HCT116 (cell line): ENCODE measurements at regions not wholly inside any gene's neighbourhood (a gene's known extent, or its start where the extent isn't known, plus 50 kb on each side); places are given as distances from the start of the nearest gene placed in this dataset.
A peak's percentile ranks its signal among the peaks of the same experiment; 100 is the strongest.

Experiments
- ATAC-seq: fragments of 200-7000 bp; cut with Tn5 transposase; 2 replicates; pipeline ENCODE4 v1.9.1; 2020; ENCODE audit warnings: mild to moderate bottlenecking, moderate library complexity
- BruUV-seq: library from RNA; stranded (reverse); fragments of 400-500 nt; replicated peaks from 2 replicates; lab custom pipeline; 2021; lab: Mats Ljungman, UMichigan
- CTCF ChIA-PET: fragments of 300-600 bp; sonication (Branson Sonifier 250); formaldehyde crosslinking; loops from one replicate; lab custom pipeline; 2021; ENCODE audit warnings: antibody characterized with exemption; lab: Charles Lee
- POLR2A ChIA-PET: fragments of 300-600, 350-600 bp; sonication (Branson Sonifier 250); formaldehyde crosslinking; loops from one replicate; lab custom pipeline; 2021; ENCODE audit warnings: antibody characterized with exemption; lab: Charles Lee
- RAD21 ChIA-PET, 2 experiments: fragments of 300-600 bp; sonication (Branson Sonifier 250); formaldehyde crosslinking; loops; one replicate each; lab custom pipeline; 2023; ENCODE audit warnings: low total read pairs in 2 of 2; ENCODE audit not compliant: uncharacterized antibody in 2 of 2, unreplicated experiment in 2 of 2, low non-redundant PET in 1 of 2; lab: Charles Lee
- DNase-seq: peaks from one replicate; pipeline ENCODE4 v3.0.0-alpha.2; 2010; ENCODE audit warnings: low read depth, low spot score
- H2AFZ ChIP-seq: fragments of 200-600 bp; shearing (Covaris generic), sonication (generic); 2 replicates; pipeline ENCODE4 v1.6.1; 2017; ENCODE audit warnings: low read depth, mixed run types, mixed read lengths, antibody characterized with exemption, low read length; ENCODE audit not compliant: poor library complexity, severe bottlenecking
- H3K27ac ChIP-seq: 2 replicates; pipeline ENCODE4 v1.5.1; 2012; ENCODE audit warnings: low read depth, low read length
- H3K27me3 ChIP-seq: fragments of 200-600 bp; sonication (generic); 2 replicates; pipeline ENCODE4 v1.6.1; 2016; ENCODE audit warnings: mixed run types, low read length, mixed read lengths; ENCODE audit not compliant: insufficient read depth
- H3K36me3 ChIP-seq, 2 experiments: fragments of 200-500 bp in 1 of 2; fragments of 200-600 bp in 1 of 2; sonication (Bioruptor generic) in 1 of 2; sonication (generic) in 1 of 2; 2 replicates each; pipeline versions ENCODE4 v1.5.1 to v1.6.1; 2014 to 2016; ENCODE audit warnings: low read length in 2 of 2, inconsistent platforms in 1 of 2, mixed read lengths in 1 of 2, mixed run types in 1 of 2; ENCODE audit not compliant: insufficient read depth in 2 of 2, control insufficient read depth in 1 of 2
- H3K4me1 ChIP-seq, 2 experiments: fragments of 200-600 bp in 1 of 2; sonication (generic) in 1 of 2; 2 replicates each; pipeline versions ENCODE4 v1.5.1 to v1.6.1; 2012 to 2017; ENCODE audit warnings: low read length in 2 of 2, inconsistent platforms in 1 of 2, mild to moderate bottlenecking in 1 of 2, mixed read lengths in 1 of 2, mixed run types in 1 of 2, moderate library complexity in 1 of 2; ENCODE audit not compliant: insufficient read depth in 2 of 2, control insufficient read depth in 1 of 2
- H3K4me2 ChIP-seq: fragments of 200-600 bp; sonication (generic); 2 replicates; pipeline ENCODE4 v1.6.1; 2017; ENCODE audit warnings: mixed run types, low read length, mixed read lengths
- H3K4me3 ChIP-seq, 2 experiments: fragments of 200-600 bp in 1 of 2; sonication (generic) in 1 of 2; replicated peaks in 1 of 2; 2 replicates each; pipeline ENCODE4 v1.5.1; 2011 to 2016; ENCODE audit warnings: low read length in 2 of 2, control low read depth in 1 of 2, low read depth in 1 of 2, mild to moderate bottlenecking in 1 of 2, mixed read lengths in 1 of 2, mixed run types in 1 of 2
- H3K79me2 ChIP-seq: fragments of 200-600 bp; sonication (generic); 2 replicates; pipeline ENCODE4 v1.6.1; 2017; ENCODE audit warnings: mild to moderate bottlenecking, mixed run types, low read length, moderate library complexity, mixed read lengths; ENCODE audit not compliant: insufficient read depth
- H3K9ac ChIP-seq: fragments of 200-600 bp; sonication (generic); 2 replicates; pipeline ENCODE4 v1.6.1; 2016; ENCODE audit warnings: low read length, mixed read lengths
- H3K9me2 ChIP-seq: fragments of 200-600 bp; sonication (generic), shearing (Covaris generic); 2 replicates; pipeline ENCODE4 v1.6.1; 2017; ENCODE audit warnings: mixed run types, mild to moderate bottlenecking, moderate library complexity; ENCODE audit not compliant: insufficient read depth
- H3K9me3 ChIP-seq, 2 experiments: fragments of 200-500 bp in 1 of 2; fragments of 200-600 bp in 1 of 2; sonication (Bioruptor generic) in 1 of 2; sonication (generic) in 1 of 2; 2 replicates each; pipeline ENCODE4 v1.6.1; 2014 to 2017; ENCODE audit warnings: low read length in 2 of 2, mixed read lengths in 2 of 2, inconsistent platforms in 1 of 2, low read depth in 1 of 2, mild to moderate bottlenecking in 1 of 2, mixed run types in 1 of 2, moderate library complexity in 1 of 2; ENCODE audit not compliant: control insufficient read depth in 1 of 2, insufficient read depth in 1 of 2
- H4K20me1 ChIP-seq: fragments of 200-600 bp; sonication (generic), shearing (Covaris generic); 2 replicates; pipeline ENCODE4 v1.6.1; 2017; ENCODE audit warnings: mixed run types, mild to moderate bottlenecking, moderate library complexity; ENCODE audit not compliant: insufficient read depth
- ATF3 ChIP-seq: IDR thresholded peaks from 2 replicates; pipeline ENCODE4 v1.6.1; 2012
- CEBPB ChIP-seq: IDR thresholded peaks from 2 replicates; pipeline ENCODE4 v1.6.1; 2012; ENCODE audit warnings: low read depth
- CTCF ChIP-seq, 3 experiments: fragments of 200-600 bp in 1 of 3; sonication (generic) in 1 of 3; IDR thresholded peaks in 2 of 3; conservative IDR thresholded peaks in 1 of 3; 2 replicates each; pipeline ENCODE4 v1.5.1; 2012 to 2017; ENCODE audit warnings: low read depth in 2 of 3, low read length in 2 of 3, antibody characterized with exemption in 1 of 3, borderline replicate concordance in 1 of 3, control low read depth in 1 of 3, mild to moderate bottlenecking in 1 of 3, mixed read lengths in 1 of 3, mixed run types in 1 of 3, moderate library complexity in 1 of 3; ENCODE audit not compliant: insufficient read depth in 1 of 3
- EGR1 ChIP-seq: IDR thresholded peaks from 2 replicates; pipeline ENCODE4 v1.6.1; 2012; ENCODE audit warnings: low read depth
- ELF1 ChIP-seq: IDR thresholded peaks from 2 replicates; pipeline ENCODE4 v1.6.1; 2012; ENCODE audit warnings: low read depth, borderline replicate concordance
- EZH2 ChIP-seq: fragments of 200-600 bp; sonication (generic); IDR thresholded peaks from 2 replicates; pipeline ENCODE4 v1.6.1; 2017; ENCODE audit warnings: antibody characterized with exemption, mixed run types
- POLR2AphosphoS5 ChIP-seq: IDR thresholded peaks from 2 replicates; pipeline ENCODE4 v1.6.1; 2011; ENCODE audit warnings: mild to moderate bottlenecking, low read depth, low read length, moderate library complexity
- SP1 ChIP-seq: IDR thresholded peaks from 2 replicates; pipeline ENCODE4 v1.6.1; 2012; ENCODE audit warnings: low read depth
- YY1 ChIP-seq: IDR thresholded peaks from 2 replicates; pipeline ENCODE4 v1.6.1; 2011; ENCODE audit warnings: low read length, low read depth, moderate library complexity, mild to moderate bottlenecking; ENCODE audit not compliant: insufficient replicate concordance; ENCODE audit errors: extremely low read depth
- ZFX ChIP-seq: fragments of 450-650 bp; IDR thresholded peaks from 2 replicates; pipeline ENCODE4 v1.6.1; 2017
- intact Hi-C: fragments of 100-400 bp; cut with micrococcal nuclease; formaldehyde crosslinking; loops from 2 replicates; pipeline ENCODE4 v1.10.0; 2022

GRCh38 chr10:74771054-74771453, 55.3 kb upstream of the KAT6B start:
- BruUV-seq = no TSS peak
- no peaks in the 10 kb centered on the region for H3K4me1 ChIP-seq
- ChIA-PET POLR2A (interaction anchor here (0.7 kb wide), 2 partner anchors 21 to 293 kb away, joined by 3 to 4 read pairs; no protein-coding TSS in a partner anchor), RAD21 (no interaction called here), CTCF (no interaction called here)
- H3K9ac ChIP-seq = no peak overlapping the region
- no peaks in the 10 kb centered on the region for H3K9me3 ChIP-seq
- no peaks in the 10 kb centered on the region for H3K27me3 ChIP-seq
- H3K9me2 ChIP-seq = no peaks in the 10 kb centered on the region
- ATAC-seq = peak; percentile 68
- DNase-seq = no peak
- TF ChIP-seq SP1 = no peak
- no peak for TF ChIP-seq CEBPB
- TF ChIP-seq POLR2AphosphoS5 = no peak
- TF ChIP-seq ELF1 = no peak
- no peak for TF ChIP-seq ZFX
- TF ChIP-seq YY1 = no peak
- no peak; a peak in 1 of 6 replicates for TF ChIP-seq CTCF (IDR thresholded peaks at IDR 0.05 in 2 of 3, conservative IDR thresholded peaks at IDR 0.05 in 1 of 3; ENCODE audit: borderline replicate concordance in 1 of 3, insufficient read depth in 1 of 3, low read depth in 2 of 3, low read length in 2 of 3)
- no peak for TF ChIP-seq EZH2
- no peak for TF ChIP-seq ATF3
- no peak for TF ChIP-seq EGR1
- H2AFZ ChIP-seq = no peak overlapping the region
- no peaks in the 10 kb centered on the region for H3K36me3 ChIP-seq
- intact Hi-C loops = no loop called here
- H3K4me2 ChIP-seq = no peak overlapping the region
- no peak overlapping the region for H3K27ac ChIP-seq
- no peaks in the 10 kb centered on the region for H3K79me2 ChIP-seq
- no peak overlapping the region for H3K4me3 ChIP-seq
- no peaks in the 10 kb centered on the region for H4K20me1 ChIP-seq
